Fibroblast of lung (primary cell): ENCODE measurements at regions not wholly inside any gene's neighbourhood (a gene's known extent, or its start where the extent isn't known, plus 50 kb on each side); places are given as distances from the start of the nearest gene placed in this dataset.

ENCODE experiments used
- EZH2 ChIP-seq: IDR thresholded peaks from 2 replicates; pipeline ENCODE4 v1.5.1; 2012; ENCODE audit warnings: low read length, control low read depth, mild to moderate bottlenecking; ENCODE audit errors: missing control alignments
- TF ChIP-seq, protein P1 (sequence below), 2 donors: IDR thresholded peaks in 1 of 2; conservative IDR thresholded peaks in 1 of 2; 1 replicate in 1 of 2; 2 replicates in 1 of 2; pipeline ENCODE4 v1.5.1; 2011 to 2012; ENCODE audit warnings: low read length in 2 of 2, control low read depth in 1 of 2, inconsistent platforms in 1 of 2, low read depth in 1 of 2, mild to moderate bottlenecking in 1 of 2

DNA sequence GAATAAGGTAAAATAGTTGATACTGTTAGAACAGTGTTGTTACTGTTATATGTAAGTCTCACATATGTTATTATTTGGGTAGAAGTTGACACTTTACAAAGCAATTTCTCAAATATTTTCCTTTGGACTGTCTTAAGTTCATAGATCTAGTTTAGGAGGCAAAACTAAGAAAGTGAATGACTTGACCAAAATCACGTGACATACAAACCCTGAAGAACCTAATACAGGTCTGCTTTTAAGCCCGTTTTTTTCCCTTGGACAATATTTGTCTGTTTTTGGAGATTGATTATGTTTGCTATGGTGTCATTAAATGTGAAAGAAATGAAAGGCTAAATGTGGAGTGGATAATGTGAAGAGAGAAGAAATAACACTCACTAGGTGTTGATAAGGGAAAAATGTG is 644.9 kb upstream of the PITX2 start:
- TF ChIP-seq, protein P1, sequence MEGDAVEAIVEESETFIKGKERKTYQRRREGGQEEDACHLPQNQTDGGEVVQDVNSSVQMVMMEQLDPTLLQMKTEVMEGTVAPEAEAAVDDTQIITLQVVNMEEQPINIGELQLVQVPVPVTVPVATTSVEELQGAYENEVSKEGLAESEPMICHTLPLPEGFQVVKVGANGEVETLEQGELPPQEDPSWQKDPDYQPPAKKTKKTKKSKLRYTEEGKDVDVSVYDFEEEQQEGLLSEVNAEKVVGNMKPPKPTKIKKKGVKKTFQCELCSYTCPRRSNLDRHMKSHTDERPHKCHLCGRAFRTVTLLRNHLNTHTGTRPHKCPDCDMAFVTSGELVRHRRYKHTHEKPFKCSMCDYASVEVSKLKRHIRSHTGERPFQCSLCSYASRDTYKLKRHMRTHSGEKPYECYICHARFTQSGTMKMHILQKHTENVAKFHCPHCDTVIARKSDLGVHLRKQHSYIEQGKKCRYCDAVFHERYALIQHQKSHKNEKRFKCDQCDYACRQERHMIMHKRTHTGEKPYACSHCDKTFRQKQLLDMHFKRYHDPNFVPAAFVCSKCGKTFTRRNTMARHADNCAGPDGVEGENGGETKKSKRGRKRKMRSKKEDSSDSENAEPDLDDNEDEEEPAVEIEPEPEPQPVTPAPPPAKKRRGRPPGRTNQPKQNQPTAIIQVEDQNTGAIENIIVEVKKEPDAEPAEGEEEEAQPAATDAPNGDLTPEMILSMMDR (conservative IDR thresholded peaks at IDR 0.05 in 1 of 2, IDR thresholded peaks at IDR 0.05 in 1 of 2; ENCODE audit: low read depth in 1 of 2, low read length in 2 of 2), result no peak
- TF ChIP-seq EZH2, result no peak
